NCI-H345 (cell line): ENCODE measurements at regions not wholly inside any gene's neighbourhood (a gene's known extent, or its start where the extent isn't known, plus 50 kb on each side); places are given as distances from the start of the nearest gene placed in this dataset.
A peak's percentile ranks its signal among the peaks of the same experiment; 100 is the strongest.
"Not testable (repeated sequence)": the region's sequence is repeated elsewhere in the genome, so short reads cannot be mapped to it uniquely, and the experiment has no call there.

ENCODE experiments used
- DNase-seq: peaks from one replicate; lab custom pipeline; 2025; lab: John Stamatoyannopoulos, UW

- no peak for DNase-seq
Observed at GRCh38 chr5:50898966-50899365, 232.5 kb downstream of the PARP8 start.

- DNase-seq, result no peak
Observed at GRCh38 chr5:50900952-50901510, 234.6 kb downstream of the PARP8 start.

DNA sequence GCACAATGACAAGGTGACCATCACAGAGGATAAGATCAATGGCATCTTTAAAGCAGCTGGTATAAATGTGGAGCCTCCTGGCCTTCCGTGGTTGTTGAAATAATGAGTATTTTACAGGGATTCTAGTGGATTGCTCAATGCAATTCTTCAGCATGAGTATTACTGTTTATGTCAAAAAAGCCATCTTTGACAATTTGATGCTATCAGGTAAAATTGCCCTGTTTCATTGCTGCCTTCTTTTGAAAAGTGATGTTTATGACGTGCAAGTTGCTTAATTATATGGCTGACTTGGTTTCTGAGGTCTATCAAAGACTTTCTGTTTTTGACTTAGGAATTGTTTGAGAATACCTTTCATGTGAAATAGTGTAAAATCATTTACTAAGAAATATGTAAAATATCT lies 237.2 kb downstream of the PARP8 start:
- no peak for DNase-seq

DNA sequence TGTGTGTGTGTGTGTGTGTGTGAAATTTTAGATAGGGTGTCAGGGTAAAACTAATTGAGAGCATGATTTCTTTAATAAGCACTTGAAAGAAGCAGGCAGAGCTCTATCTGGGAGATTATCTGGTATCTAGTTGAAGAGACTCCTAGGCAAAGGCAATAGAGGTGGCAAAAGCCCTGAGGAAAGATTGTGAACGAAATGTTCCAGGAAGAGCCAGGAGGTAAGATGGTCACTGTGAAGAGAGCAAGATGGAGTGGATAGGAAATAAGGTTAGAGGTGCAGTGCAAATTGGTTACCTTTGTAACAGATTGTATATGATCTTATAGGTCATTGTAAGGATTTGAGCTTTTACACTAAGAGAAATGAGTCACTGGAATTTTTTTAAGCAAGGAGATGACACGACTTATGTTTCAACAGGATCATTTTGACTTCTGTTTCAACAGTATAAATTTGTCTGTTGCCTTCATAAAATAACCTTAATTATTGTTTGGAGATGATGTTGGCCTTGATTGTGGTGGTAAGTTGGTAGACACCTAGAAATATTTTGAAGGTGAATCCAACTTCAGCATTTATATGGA lies 239.6 kb downstream of the PARP8 start:
- no peak for DNase-seq

- DNase-seq, result not testable (repeated sequence)
Observed at GRCh38 chr5:50920160-50920559, 253.7 kb downstream of the PARP8 start.

DNA sequence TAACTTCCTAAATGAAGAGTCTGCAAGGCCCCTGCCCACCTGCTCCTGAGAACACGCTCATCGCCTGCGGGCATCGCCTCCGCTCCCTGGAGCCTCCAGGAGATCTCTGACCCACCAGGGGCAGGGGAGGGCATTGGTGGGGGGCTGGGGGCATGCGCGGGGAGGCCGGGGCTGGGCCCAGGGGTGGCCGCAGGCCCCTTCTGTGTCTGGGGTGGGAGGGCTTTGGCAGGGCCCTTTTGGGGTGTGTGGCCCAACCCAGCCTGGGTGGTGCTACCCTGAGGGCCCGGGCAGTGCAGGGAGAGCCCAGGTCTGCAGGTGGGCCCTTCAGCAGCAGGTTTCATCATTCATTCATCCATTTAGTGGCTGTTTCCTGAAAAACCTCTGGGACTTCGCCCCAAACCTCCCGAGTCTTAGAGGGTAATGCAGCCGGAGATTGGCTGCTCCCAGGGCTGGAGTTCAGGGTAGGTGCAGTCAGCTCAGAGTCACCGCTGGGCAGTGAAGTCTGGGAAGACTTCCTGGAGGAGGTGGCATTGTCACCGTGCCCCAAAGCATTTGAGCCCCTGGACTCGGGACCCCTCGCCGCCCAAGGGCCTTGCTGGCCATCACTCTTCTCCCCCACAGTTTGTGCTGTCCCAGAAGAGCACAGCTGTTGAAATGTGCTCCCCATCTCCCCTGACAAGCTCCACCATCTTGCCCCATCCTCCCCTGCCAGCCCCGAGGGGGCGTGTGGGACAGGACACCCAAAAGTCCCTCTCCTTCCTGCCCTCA lies 255.1 kb downstream of the PARP8 start:
- no peak for DNase-seq

DNA sequence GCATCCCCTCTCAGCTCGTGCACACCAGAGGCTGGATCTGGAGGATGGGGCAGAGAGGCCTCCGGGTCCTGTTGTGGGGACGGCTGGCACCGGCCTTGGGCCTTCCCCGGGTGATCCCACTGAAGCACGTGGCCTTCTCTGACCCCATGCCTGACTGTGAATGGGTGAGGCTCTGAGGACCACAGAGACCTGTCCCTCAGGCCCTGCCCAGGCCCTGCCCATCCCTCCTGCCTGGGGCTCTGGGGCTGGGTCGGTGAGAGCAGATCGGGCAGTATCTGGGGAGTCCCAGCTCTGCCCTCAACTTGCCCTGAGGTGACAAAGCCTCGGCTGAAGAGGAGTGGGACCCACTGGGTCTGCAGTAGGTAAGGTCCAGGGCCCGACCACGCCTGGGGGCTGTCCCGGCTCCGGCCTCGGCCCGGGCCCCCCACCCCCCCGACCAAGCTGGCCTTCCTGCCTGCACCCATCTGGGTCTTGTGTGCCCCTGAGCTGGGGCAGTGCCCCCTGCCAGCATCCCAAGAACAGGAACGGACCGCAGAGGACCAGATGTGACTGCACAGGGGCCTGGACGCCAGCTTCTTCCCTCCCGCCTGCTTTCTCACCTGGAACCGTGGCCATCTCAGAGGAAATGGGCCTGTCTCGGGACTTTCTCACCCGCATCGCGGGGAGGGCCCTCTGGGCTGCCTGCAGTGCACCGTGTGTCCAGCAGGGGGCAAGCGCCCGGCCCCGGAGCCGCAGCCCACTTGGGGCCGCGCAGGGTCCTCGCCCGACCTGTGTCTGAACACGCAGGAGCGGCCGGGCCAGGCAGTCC lies 255.9 kb downstream of the PARP8 start:
- DNase-seq, result not testable (repeated sequence)

GRCh38 chr5:50922942-50923767 lies 256.7 kb downstream of the PARP8 start:
- no peak for DNase-seq

GRCh38 chr5:50923768-50924494 lies 257.5 kb downstream of the PARP8 start:
- no peak for DNase-seq

GRCh38 chr5:50927953-50928352 lies 261.5 kb downstream of the PARP8 start:
- no peak for DNase-seq

- no peak for DNase-seq
Observed at GRCh38 chr5:50929174-50929573, 262.7 kb downstream of the PARP8 start.

GRCh38 chr5:50934343-50934742 lies 267.9 kb downstream of the PARP8 start:
- DNase-seq, result no peak

DNA sequence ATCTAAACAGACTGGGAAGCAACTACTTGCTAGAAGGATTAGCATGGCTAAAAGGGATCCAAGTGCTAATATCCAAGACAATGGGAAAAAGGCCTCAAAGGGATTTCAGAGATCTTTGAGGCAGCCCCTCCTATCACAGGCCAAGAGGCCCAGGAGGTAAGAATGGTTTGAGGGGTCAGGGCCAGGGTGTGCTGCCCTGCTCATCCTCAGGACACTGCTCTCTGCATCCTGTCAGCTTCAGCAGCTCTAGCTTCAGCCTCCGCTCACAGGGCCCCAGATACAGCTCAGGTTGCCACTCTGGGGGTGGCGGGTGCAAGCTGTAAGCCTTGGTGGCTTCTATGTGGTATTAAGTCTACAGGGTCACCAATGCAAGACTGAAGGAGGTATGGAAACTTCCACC lies 278.7 kb downstream of the PARP8 start:
- DNase-seq, result no peak

- DNase-seq, result peak; percentile 59
Observed at GRCh38 chr5:50947906-50948683, 281.7 kb downstream of the PARP8 start.

DNA sequence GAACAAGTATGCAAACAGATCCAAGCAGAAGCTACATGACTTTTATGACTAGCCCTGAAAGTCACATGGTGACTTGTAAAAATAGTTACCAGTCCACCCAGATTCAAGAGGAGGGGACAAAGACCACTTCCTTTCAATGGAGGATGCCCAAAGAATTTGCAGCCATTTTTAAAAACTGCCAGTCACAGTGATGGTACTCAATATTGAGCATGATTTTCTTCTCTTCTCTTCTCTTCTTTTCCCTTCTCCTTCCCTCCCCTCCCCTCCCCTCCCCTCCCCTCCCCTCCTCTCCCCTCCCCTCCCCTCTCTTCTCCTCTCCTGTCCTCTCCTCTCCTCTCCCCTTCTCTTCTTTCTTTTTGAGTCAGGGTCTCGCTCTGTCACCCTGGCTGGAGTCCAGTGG lies 286.9 kb downstream of the PARP8 start:
- DNase-seq, result no peak

- peak; percentile 64 for DNase-seq
Observed at GRCh38 chr5:50958852-50959457, 292.5 kb downstream of the PARP8 start.

DNA sequence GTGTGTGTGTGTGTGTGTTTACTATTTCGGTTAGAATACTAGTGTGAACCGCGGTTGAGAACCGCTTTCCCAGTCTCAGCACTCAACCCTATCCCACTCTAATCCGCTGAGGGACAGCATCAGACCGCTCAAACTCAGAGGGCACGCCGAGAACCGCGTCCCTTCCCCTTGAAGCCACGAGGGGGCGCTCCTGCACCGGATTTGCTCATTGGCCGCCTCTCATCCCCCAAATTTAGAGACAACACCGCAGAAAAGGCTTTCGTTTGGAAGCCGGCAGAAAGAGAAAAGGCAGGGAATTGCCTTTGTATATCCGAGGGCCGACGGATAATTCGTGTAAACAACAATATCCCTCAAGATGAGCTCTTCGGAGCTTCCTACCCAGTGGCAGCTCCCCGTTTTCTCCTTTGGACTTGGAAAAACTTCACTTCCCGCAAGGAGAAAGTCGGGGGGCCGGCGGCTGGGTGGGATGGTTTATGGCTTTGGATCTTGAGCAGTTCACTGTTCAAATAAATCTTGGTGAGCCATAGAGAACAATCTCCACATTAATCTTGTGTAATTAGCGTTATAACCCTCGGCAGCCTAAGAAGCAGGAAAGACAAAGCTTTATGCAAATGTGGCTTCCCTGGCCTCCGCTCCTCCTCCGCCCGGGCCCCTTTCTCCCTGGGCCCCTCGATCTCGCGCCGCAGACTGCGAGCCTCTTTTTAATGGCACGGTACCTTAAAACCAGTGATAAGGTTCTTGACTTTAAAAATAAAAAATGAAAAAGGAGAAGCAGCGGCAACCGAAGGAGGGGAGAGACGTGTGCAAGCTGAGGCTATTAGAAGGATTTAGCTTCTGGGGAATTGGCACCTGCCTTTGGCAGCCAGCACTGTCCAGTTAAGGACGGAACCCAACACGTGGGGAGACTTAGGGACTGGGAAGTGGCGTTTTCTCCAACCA lies 296.8 kb downstream of the PARP8 start:
- peak; percentile 92 for DNase-seq

- DNase-seq, result peak; percentile 72
Observed at GRCh38 chr5:50963971-50964745, 297.7 kb downstream of the PARP8 start.
